Hepatocyte (in vitro differentiated cells): ENCODE measurements at regions not wholly inside any gene's neighbourhood (a gene's known extent, or its start where the extent isn't known, plus 50 kb on each side); places are given as distances from the start of the nearest gene placed in this dataset.

ENCODE experiments used
- EZH2 ChIP-seq: fragments of 200-600 bp; sonication (generic); IDR thresholded peaks from 2 replicates; pipeline ENCODE4 v1.6.1; 2016; ENCODE audit warnings: antibody characterized with exemption, mild to moderate bottlenecking, borderline replicate concordance
- EZH2phosphoT487 ChIP-seq: fragments of 200-600 bp; sonication (generic); IDR thresholded peaks from one replicate; pipeline ENCODE4 v1.6.1; 2018; ENCODE audit warnings: antibody characterized with exemption, mild to moderate bottlenecking, low read depth, moderate library complexity; ENCODE audit not compliant: unreplicated experiment, severe bottlenecking
- TF ChIP-seq, protein P1 (sequence below): fragments of 200-600 bp; sonication (generic); IDR thresholded peaks from 2 replicates; pipeline ENCODE4 v1.5.1; 2016; ENCODE audit warnings: antibody characterized with exemption, mild to moderate bottlenecking; ENCODE audit not compliant: poor library complexity

DNA sequence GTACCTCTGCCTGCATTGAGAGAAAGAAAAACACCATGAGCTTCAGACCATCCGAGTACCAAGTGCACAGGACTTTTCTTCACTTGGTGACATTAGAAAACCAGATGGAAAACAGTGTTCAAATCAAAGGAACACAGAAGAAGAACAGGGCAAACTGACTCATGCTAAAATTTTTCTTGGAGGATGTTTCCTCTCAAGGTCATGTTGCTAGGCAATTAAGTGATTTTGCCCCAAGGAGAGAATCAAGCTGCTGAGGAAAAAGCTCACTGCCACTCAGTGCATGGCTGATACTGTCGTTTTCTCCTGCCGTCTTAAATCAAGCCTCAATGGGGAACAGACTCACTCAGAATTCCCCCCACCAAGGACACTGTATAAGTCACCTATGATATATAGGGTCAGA is 57.9 kb upstream of the SIMC1 start:
- TF ChIP-seq EZH2phosphoT487 (no peak), EZH2 (no peak)
- TF ChIP-seq, protein P1, sequence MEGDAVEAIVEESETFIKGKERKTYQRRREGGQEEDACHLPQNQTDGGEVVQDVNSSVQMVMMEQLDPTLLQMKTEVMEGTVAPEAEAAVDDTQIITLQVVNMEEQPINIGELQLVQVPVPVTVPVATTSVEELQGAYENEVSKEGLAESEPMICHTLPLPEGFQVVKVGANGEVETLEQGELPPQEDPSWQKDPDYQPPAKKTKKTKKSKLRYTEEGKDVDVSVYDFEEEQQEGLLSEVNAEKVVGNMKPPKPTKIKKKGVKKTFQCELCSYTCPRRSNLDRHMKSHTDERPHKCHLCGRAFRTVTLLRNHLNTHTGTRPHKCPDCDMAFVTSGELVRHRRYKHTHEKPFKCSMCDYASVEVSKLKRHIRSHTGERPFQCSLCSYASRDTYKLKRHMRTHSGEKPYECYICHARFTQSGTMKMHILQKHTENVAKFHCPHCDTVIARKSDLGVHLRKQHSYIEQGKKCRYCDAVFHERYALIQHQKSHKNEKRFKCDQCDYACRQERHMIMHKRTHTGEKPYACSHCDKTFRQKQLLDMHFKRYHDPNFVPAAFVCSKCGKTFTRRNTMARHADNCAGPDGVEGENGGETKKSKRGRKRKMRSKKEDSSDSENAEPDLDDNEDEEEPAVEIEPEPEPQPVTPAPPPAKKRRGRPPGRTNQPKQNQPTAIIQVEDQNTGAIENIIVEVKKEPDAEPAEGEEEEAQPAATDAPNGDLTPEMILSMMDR, result no peak
